GM12872 (cell line): ENCODE measurements at regions not wholly inside any gene's neighbourhood (a gene's known extent, or its start where the extent isn't known, plus 50 kb on each side); places are given as distances from the start of the nearest gene placed in this dataset.

ENCODE experiments used
- CTCF ChIP-seq: IDR thresholded peaks from 3 replicates; pipeline ENCODE4 v1.5.1; 2011; ENCODE audit warnings: low read depth, mild to moderate bottlenecking, low read length, moderate library complexity; ENCODE audit not compliant: insufficient read depth

- TF ChIP-seq CTCF = no peak
These were observed 192.5 kb upstream of the MCHR2 start for GRCh38 chr6:100186552-100186951.

DNA sequence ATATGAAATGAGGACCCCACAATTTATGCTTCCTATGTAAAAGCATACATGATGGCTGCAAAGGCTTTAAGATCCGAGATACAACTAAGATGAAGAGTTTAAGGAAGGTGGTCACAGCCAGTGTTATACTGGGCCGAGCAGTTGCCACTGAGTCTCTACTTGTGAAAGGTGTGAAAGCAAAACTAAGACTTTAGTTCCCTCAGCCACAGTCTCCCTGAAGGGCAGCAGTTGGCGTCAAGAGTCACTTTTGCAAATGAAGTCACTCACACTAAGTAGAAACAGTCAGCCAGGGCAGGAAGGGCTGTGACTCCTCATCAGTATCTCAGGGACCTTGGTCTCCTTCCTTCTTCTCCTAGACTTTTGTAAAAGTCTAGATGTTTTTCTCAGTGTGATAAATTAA, 191.6 kb upstream of the MCHR2 start:
- TF ChIP-seq CTCF = no peak

- no peak for TF ChIP-seq CTCF
These were observed 190.4 kb upstream of the MCHR2 start for GRCh38 chr6:100184473-100184872.

DNA sequence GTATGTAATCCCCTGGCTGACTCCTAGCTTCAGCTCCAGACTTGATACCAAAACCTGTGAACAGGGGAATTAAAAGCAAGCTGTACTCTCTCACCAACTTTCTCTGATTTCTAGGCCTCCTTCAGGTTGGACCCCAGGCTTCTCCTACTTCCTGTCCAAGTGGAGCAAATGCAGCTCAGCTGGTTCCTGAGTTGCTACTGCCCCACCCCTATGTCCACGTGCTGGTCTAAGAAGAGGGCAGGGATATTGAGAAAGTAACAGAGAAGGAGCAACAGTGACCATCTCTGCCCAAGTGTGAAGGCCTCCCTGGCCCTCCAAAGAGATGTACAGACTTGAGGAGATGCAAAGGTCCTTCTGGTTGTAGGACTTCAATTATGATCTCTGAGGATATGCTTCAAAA, 188.3 kb upstream of the MCHR2 start:
- no peak for TF ChIP-seq CTCF

- no peak for TF ChIP-seq CTCF
These were observed 187.3 kb upstream of the MCHR2 start for GRCh38 chr6:100181309-100181708.

DNA sequence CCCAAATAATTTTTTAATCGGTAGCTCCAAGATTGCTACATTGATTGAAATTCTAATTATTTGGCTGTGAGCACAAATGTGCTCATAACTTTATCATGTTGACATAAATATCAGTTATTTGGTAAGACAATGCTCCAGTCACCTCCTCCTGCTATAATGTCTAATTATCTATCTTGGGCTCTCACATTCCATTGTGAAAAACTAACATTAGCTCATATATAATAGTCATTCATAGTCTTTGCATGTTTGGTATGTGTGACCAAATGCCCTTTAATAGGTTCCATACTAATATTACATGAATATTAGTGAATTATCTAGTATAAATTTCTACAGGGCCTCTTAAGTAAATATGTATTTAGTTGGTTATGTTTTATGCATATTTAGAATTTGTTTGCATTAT, 185.6 kb upstream of the MCHR2 start:
- no peak for TF ChIP-seq CTCF

DNA sequence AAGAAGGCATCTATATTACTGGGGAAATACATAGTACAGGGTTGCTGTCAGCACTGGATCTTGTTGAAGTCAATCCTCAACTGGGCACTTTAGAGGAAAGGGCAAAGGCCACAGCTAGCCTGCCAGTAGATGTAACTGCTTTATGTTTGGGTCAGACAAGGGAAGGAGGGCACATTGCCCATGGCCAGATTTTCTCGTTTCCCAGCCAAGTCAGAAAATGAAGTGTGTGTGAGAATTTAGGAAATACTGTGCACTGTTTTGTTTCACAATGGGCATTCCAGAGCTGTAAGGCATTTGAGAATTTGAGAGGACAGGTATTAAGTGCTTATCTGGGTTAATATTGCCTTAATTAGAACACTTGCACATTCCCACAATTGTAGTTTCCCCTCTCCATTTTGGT, 183.9 kb upstream of the MCHR2 start:
- no peak for TF ChIP-seq CTCF
